GM19099 (cell line): ENCODE measurements at regions not wholly inside any gene's neighbourhood (a gene's known extent, or its start where the extent isn't known, plus 50 kb on each side); places are given as distances from the start of the nearest gene placed in this dataset.

ENCODE experiments used
- POLR2A ChIP-seq: IDR thresholded peaks from 3 replicates; pipeline ENCODE4 v1.6.1; 2011; ENCODE audit warnings: low read depth; ENCODE audit not compliant: insufficient read length; ENCODE audit errors: extremely low read depth

DNA sequence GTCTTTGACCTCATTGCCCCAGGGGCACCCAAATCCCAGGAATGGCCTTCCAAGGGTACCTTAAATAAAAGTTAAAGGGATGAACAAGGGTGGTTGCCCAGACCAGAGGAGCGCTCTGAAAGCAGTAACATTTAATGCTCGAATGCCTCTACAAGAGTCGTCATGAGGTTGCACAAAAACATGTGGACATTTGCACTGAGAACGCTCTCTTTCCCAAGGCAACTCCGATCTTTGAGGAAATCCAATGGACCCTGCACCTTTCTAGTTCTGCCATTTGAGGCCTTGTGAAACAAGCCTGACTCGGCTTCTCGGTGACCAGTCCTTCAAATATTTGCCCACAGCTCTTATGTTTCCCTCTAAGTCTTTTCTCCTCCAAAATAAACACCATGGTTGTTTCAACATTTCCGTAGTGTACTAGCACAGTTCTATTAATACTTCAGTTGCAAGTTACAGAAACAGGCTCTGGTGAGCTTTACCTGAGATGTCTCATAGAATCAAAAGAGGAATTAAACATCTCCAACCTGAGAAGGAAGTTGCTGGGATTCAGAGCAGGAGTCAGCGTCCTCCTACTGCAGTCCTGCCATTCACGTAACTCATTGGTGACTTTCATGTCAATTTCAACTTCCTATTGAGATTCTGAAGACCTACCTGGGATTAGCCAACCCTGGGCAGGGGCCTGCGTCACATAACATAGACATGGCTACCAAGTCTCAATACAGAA is 168.8 kb upstream of the RAI14 start:
- TF ChIP-seq POLR2A: no peak

DNA sequence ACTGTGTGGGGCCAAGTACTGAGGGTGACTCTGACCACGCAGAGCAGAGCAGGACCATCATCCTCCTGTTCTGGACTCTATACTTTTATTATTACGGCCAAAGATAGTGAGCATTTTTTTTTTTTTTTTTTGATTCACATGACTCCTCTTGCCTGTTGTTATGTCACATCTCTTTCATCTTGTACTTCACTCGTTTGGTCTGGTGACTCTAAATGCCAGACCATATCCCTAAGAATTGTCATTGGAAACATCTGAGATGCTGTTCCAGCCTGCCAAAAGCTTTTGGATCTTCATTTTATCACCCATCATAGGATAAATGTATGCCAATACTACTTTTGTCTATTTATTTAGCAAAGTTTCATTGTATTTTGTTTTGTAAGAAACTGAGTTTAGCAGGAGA is 168.2 kb upstream of the RAI14 start:
- no peak for TF ChIP-seq POLR2A

DNA sequence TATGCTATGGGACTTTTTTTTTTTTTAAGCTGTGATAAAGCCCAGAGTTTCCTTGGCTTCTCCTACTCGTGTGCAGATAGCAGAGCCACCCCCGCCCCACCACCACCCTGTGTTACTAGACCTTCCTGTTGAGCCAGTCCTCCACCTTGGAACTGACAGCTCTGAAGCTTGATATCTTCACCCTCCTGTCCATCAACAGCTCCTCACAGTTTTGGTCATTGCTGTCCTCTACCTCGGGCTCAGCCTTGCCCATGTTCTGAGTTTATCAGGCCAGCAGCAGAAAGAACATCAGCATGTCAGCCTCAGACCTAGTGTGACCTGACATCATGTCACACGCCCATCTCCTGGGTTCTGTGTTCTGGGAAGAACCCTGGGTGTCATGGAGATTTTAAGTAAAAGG is 167.1 kb upstream of the RAI14 start:
- no peak for TF ChIP-seq POLR2A

DNA sequence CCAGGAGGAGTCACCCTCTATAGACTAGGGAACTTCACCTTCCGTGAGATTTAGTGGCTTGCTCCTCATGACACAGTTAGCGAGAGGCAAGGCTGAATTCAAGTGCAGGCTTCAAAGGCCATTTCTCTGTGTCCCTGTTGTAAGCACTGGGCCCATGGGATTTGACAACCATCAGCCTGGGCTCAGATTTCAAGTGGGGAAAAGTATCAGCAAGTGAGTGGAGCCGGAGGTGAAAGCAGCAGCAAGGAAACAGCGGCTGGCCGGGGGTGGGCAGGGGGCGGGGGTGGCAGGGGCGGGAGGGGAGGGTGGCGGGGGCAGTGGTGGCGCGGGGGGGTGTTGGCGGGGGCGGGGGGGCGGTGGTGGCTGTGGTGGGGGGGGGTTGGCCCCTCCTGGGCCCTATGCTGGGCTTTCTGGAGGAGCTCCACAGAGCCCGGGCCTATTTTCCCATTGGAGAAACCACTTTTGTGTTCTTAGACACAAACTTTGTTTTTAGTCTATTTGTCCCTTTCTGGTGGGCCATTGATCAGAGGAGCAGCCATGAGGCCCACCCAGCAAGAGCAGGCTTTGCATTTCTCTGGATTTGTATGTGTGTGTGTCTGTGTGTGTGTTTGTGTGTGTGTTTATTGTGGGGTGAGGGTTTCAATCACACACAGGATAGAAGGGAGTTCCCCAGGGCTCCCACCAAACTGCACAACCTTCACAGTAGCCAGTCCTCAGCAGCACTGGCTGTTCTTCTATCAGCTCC is 165.4 kb upstream of the RAI14 start:
- TF ChIP-seq POLR2A: no peak

DNA sequence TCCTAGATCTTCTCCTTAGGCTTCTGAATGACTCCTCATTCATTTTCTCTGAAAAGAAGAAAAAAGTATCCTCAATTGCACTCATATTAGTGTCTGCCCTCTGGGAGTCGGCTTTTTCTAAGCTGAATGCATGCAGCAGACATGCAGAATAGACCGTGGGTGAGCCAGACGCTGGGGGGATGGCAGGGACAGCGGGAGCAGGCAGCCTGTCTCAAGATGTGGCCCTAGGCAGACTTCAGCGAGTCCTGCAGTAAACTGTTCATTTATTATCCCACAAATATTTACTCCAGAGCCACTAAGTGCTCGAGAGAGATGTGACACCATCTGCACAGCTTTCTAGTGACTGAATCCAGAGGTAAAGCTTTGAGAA is 164.9 kb upstream of the RAI14 start:
- TF ChIP-seq POLR2A: no peak

DNA sequence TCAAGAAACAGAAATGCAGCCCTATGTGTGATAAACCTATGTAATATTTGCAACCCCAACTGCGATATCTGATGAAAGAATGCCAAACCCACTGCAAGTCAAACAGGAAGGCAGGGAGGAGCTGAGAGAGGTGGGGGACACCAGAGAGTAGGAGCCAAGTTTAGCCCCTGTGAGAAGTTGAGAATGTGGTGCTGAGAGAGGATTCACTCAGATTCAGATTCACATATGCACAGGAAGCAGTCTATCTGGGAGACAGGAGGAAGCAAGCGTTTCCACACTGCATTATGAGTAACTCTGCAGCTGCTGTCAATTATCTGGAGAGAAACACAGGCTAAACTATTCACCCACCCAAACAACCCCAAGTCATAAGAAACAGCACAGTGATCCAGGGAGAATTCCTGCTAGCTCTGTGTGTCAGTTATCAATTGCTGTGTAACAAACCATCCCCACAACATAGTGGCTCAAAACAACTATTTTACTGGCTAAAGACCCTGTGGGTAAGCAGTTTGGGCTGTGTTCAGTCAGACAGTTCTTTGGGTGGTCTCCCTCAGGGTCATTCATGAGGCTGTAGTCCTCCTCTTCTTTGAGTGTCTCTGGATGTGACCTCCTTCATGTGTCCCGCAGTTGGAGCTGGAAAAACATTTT is 161.9 kb upstream of the RAI14 start:
- no peak for TF ChIP-seq POLR2A

DNA sequence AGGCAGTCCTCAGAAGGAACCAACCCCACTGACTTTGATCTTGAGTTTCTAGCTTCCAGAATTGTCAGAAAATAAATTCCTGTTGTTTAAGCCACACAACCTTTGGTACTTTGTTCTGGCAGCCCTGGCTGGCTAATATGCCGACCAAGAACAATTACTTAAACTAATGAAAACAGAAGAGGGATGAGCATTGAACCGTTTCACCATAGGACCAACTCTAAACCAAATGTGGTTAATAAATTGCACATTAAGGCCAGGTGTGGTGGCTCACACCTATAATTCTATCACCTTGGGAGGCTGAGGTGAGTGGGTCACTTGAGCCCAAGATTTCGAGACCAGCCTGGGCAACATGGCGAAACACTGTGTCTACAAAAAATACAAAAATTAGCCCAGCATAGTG is 160.9 kb upstream of the RAI14 start:
- TF ChIP-seq POLR2A: no peak

DNA sequence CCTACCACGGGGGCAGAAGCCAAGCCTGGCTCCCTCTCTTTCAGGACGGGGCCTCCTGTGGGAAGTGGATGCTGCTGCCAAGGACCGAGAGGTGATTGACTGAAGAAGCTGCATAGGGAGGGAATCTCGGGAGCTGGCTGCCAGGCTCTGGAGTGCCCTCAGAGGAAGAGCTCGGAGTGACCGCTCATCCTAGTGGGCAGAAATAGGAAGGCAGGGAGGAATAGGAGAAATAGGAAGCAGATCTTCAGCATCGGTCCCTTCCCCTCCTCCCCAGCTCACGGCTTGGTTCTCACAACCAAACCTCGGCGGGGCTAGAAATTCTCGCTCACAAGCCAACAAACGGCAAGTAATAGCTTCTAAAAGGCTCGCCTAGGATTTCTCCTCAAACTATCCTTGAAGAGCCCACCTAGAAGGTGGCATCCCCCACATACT is 159.9 kb upstream of the RAI14 start:
- TF ChIP-seq POLR2A: no peak

DNA sequence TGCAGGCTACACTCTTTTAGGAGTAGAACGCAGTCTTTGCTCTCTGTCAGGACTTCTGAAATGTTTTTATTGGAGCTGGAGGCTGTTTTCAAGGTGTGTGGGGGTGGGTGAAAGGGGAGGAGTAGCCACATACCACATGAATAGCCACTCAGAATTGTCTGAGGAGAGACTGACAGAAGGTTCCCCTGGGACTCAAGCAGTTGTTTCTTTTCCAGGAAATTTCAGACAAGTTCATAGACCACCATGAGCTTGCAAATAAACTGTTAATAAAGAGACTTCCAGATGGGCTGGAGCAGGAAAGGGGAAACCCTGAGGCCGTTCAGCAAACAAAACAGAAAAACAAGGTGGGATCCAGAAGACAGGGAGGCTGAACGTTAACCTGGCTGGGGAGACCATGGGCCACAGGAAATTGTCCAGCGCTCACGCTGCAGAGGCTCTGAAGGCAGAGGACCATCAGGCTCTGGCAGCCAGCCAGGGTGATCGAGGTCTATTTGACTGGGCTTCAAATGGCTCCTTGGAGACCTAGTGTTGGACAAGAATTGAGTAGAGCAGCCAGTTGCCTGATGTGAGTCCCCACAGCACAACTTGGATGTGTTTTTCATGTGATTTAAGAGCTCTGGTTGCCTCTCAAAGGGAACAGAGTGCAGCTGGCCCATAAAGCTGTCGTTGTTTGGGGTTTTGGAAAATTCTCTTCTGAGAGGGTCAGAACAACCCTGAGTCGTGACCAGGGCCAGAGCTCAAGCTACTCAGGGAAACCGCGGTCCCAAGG is 159.2 kb upstream of the RAI14 start:
- no peak for TF ChIP-seq POLR2A

DNA sequence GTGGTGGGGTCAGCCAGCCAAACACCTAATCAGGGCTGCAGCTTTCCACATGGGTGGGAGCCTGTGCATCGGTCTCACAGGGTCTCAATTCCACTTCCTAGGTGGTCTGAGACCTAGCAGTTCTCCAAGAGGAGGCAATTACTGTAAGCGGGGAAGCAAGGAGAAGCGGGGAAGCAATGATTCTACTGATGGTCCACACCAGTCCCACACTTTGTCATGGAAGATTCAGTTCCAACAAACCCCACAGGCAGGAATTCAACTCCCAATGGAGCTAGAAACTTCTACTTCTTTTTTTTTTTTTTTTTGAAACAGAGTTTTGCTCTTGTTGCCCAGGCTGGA is 158.7 kb upstream of the RAI14 start:
- no peak for TF ChIP-seq POLR2A

DNA sequence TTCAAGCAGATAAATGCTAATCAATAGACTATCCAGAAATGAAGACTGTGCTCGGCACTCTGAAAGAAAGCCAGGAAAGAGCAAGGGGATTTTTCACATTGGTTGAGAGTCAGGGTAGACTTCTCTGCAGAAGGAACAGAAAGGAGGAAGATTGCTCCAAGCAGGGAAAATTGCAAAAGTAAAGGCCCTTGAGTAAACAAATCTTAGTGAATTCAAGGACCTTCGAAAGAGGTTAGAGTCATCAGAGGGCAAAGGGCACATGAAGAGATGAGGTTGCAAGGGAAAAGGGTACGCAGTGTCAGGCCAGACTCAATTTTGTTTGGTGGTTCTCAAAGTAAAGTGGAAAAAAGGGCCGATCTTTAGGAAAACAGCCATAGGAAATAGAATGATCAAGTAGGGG is 157.6 kb upstream of the RAI14 start:
- TF ChIP-seq POLR2A: no peak

DNA sequence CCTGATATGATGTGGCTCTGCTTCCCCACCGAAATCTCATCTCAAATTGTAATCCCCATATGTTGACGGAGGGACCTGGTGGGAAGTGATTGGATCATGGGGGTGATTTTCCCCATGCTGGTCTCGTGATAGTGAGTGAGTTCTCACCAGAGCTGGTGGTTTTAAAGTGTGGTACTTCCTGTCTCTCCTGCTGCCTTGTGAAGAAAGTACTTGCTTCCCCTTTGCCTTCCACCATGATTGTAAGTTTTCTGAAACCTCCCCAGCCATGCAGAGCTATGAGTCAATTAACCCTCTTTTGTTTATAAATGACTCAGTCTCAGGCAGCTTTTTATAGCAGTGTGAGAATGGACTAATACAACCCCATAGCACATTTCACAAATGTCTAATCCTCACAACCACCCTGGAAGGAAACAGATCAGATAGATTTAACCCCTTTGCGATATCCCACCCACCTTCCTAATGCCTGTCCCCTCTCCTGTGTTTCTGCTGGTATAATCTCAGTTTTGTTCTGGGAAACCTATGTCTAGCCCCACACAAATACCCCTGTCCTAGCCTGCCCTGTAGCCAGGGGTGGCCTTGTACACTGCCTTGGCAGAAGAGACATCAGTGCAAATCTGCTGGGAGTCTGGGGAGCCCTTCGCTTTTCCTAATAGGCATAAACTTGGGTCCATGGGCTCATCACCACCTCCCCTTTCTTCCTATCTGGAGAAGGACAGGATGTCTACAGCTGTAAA is 157.0 kb upstream of the RAI14 start:
- no peak for TF ChIP-seq POLR2A

DNA sequence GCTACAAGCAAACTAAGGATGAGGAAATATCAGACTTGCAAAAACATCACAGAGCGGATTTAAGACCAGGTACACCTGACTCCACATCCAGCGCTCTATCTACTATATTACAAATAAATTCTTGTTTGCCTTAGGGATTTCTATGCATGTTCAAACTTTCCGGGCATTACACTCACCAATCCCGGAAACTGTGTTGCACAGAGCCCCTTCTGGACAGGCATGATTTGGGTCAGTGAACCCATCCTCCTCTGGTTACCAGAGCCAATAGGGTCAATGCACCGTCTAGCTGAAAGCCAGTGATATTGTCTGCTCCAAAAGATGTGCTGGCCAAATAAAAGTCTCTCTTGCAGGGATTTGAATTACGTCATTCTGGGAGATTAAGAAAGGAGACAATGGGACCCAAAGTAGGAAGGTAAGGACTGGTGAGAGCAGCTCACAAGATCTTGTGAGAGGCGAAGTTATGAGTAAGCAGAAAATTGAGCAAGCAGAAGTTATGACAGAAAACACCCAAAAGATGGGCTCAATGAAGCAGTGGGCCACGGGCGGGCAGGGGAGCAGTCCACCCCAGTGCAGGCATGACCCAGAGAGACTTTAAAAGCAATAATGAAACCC is 155.8 kb upstream of the RAI14 start:
- no peak for TF ChIP-seq POLR2A

DNA sequence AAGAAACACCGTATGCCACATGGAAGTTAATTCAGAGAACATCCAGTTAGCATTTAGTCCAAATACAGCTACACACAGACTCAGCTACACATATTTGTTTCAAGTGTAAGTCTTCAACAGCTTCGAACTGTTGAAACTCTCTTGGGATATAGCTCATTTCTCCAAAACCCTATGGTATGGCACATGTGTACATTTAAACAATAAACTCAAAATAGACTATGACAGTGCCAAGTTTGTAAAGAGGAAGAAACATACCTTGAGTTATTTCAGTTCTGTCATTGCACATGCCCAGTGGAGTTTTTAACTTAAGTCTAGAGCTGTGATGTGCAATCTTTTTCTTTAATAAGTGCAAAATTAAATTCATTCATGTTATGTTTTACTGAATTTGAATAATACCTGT is 155.1 kb upstream of the RAI14 start:
- TF ChIP-seq POLR2A: no peak
